Left colon (tissue), 2 donors: ENCODE measurements at regions not wholly inside any gene's neighbourhood (a gene's known extent, or its start where the extent isn't known, plus 50 kb on each side); places are given as distances from the start of the nearest gene placed in this dataset.
"Not testable (repeated sequence)": the region's sequence is repeated elsewhere in the genome, so short reads cannot be mapped to it uniquely, and the experiment has no call there.

Experiments used
- ATAC-seq: fragments of 200-7000 bp; cut with Tn5 transposase; one replicate; pipeline ENCODE4 v1.9.1; 2020; ENCODE audit warnings: mild to moderate bottlenecking, moderate library complexity
- DNase-seq, 2 donors: peaks; one replicate each; pipeline ENCODE4 v3.0.0-alpha.2; 2020
- intact Hi-C, 2 donors: fragments of 100-400 bp; cut with DNase I in 1 of 2; cut with micrococcal nuclease in 1 of 2; formaldehyde crosslinking; loops; one replicate each; pipeline versions ENCODE4 v1.11.2 to v1.14.0; 2022; cut with DNase I, micrococcal nuclease
- donor health status: DM: no; HTN: no; CAD: no.
- donor health status: DM: yes; HTN: yes; CAD: no.

DNA sequence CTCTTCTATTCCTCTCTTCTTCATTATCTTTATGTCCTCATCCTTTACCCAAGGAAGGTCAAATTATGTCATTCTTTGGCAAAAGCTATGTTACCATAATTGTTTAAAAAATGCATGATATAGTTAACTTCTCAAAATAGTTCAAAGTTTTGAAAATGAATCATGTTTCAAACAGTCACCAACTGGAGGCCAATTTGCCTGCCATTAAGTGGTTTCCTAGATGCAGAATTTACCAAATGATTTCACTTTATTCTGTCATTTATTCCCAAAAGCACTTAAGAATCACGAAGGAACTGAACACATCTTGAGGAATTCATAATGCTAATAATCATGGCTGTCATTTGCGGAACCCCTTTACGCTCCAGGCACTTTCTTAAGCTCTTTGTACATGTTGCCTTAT is 190.9 kb upstream of the CDH11 start:
- DNase-seq, result no peak
- ATAC-seq, result no peak
- intact Hi-C loops, result no loop called here

DNA sequence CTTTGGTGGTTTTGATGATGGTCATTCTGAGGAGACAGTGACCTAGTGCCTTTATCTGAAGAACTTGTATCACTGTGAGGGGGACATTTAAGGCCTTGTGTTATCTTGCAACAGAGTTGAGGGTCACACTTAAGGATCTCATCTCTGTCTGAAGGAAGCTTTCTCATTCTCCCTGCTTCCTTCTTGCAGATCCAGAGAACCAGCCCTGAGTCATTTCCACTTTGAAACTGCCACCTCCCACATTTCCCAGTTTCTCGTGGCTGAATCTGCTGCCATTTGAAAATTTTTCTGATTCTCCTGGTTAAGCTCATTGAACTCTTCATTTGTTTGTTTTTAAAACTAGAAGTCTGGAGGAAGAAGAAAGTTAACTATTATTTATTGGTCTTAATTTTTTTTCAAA is 190.2 kb upstream of the CDH11 start:
- intact Hi-C loops, result no loop called here
- no peak for ATAC-seq

DNA sequence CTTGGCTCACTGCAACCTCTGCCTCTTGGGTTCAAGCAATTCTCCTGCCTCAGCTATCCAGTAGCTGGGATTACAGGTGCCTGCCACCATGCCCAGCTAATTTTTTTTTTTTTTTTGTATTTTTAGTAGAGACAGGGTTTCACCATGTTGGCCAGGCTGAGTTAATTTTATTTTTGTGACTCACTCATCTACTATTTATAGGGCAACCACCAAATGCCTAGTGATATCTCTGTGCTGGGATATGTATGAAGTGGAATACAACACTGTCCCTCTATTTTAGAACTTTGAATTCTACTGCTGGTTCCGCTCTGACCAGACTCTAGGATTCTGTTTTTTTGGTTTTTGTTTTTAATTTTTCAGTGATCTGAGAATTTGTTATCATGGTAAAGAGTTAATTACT is 188.6 kb upstream of the CDH11 start:
- DNase-seq, ATAC-seq, intact Hi-C loops: not testable (repeated sequence)

More for the DNA sequence above, 190.2 kb upstream of the CDH11 start:
- DNase-seq, result no peak

- intact Hi-C loops, result no loop called here
- no peak for ATAC-seq
- DNase-seq, result no peak
Measured at GRCh38 chr16:65309354-65309753, 187.5 kb upstream of the CDH11 start.

DNA sequence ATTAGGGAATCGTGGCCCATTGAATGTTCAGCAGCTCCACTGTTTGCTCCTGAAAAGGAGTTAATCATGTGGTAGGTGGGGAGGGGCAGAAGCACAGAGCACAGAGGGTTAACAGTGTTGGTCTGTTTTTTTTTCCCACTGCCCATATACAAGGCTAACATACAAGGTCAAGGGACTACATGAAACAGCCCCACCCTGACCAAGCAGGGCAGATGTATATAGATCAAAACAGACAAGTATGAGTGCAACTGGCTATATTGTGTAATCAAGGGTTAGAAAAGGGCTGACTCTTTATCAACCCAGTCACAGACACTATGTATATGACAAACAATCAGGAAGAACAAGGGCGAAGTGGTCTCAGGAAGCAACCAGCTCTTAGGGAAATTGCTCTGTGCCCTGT is 186.6 kb upstream of the CDH11 start:
- DNase-seq, result no peak
- ATAC-seq, result no peak
- intact Hi-C loops, result no loop called here

- intact Hi-C loops, result no loop called here
- ATAC-seq (no peak), DNase-seq (no peak)
Measured at GRCh38 chr16:65307286-65307685, 185.4 kb upstream of the CDH11 start.

- DNase-seq, result no peak
- intact Hi-C loops, result no loop called here
- ATAC-seq, result no peak
Measured at GRCh38 chr16:65306722-65307121, 184.9 kb upstream of the CDH11 start.

GRCh38 chr16:65306300-65306699 is 184.4 kb upstream of the CDH11 start:
- intact Hi-C loops, result no loop called here
- no peak for DNase-seq
- ATAC-seq, result no peak

- DNase-seq (no peak), ATAC-seq (no peak)
- intact Hi-C loops, result no loop called here
Measured at GRCh38 chr16:65305266-65305959, 183.6 kb upstream of the CDH11 start.

DNA sequence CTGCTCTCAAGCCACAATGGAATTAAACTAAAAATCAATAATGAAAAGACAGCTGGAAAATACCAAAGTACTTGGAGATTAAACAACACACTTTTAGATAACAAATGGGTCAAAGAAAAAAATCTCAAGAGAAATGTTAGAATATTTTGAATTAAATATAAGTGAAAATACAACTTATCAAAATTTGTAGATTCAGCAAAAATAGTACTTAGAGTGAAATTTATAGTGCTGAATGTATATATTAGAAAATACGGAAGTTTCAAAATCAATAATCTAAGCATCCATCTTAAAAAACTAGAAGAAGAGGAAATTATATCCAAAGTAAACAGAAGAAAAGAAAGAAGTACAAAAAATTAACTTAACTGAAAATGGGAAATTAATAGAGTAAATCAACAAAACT is 179.2 kb upstream of the CDH11 start:
- DNase-seq, result no peak
- ATAC-seq, result no peak
- intact Hi-C loops, result no loop called here

DNA sequence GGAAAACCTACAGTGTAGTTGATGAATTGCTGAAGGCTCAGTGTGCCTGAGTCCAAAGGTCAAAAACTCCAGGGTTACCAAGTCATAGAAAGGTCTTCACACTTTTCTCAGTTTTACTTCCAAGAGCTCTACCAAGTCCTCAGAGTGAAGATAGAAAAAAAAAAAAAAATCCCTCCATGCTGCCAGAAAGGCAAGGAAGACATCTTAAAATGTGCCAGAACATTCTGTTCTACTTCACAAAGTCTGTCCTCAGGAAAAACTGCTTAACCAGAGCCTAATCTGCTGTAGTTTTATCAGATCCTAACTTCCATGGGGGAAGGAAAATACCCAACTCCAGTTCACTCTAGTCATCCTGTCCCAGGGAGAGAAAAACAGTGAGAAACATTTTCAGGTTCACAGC is 175.6 kb upstream of the CDH11 start:
- intact Hi-C loops, result no loop called here
- no peak for ATAC-seq

GRCh38 chr16:65295527-65295926 is 173.7 kb upstream of the CDH11 start:
- intact Hi-C loops, result no loop called here

More for the DNA sequence above, 175.6 kb upstream of the CDH11 start:
- no peak for DNase-seq

GRCh38 chr16:65294708-65295107 is 172.8 kb upstream of the CDH11 start:
- ATAC-seq, result no peak
- intact Hi-C loops, result no loop called here

More at GRCh38 chr16:65295527-65295926, 173.7 kb upstream of the CDH11 start:
- DNase-seq (no peak), ATAC-seq (no peak)

DNA sequence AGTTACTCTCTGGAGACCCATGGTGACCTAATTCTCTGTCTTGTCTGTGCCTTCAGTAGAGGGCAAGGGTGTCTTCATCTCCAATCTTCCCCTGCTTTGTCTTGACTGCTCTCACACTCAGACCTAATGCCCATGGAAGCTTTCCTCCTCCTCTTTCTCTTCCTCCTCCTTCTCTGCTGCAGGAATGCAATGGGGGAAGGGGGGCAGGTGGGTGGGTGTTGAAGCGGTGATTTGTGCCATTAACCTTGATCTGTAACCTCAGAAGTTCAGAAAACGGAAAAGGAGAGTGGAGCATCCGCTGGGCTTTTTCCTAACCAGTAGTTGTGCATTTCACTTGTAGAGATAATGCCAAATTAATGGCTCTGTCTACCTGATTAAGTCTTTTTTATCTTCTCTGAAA is 172.3 kb upstream of the CDH11 start:
- no peak for DNase-seq
- no peak for ATAC-seq
- intact Hi-C loops, result no loop called here

More at GRCh38 chr16:65294708-65295107, 172.8 kb upstream of the CDH11 start:
- DNase-seq, result no peak

GRCh38 chr16:65289022-65289421 is 167.2 kb upstream of the CDH11 start:
- no peak for ATAC-seq

GRCh38 chr16:65287307-65287706 is 165.4 kb upstream of the CDH11 start:
- DNase-seq, result no peak
- intact Hi-C loops, result no loop called here
- ATAC-seq, result no peak

More at GRCh38 chr16:65289022-65289421, 167.2 kb upstream of the CDH11 start:
- intact Hi-C loops, result no loop called here
- DNase-seq, result no peak

DNA sequence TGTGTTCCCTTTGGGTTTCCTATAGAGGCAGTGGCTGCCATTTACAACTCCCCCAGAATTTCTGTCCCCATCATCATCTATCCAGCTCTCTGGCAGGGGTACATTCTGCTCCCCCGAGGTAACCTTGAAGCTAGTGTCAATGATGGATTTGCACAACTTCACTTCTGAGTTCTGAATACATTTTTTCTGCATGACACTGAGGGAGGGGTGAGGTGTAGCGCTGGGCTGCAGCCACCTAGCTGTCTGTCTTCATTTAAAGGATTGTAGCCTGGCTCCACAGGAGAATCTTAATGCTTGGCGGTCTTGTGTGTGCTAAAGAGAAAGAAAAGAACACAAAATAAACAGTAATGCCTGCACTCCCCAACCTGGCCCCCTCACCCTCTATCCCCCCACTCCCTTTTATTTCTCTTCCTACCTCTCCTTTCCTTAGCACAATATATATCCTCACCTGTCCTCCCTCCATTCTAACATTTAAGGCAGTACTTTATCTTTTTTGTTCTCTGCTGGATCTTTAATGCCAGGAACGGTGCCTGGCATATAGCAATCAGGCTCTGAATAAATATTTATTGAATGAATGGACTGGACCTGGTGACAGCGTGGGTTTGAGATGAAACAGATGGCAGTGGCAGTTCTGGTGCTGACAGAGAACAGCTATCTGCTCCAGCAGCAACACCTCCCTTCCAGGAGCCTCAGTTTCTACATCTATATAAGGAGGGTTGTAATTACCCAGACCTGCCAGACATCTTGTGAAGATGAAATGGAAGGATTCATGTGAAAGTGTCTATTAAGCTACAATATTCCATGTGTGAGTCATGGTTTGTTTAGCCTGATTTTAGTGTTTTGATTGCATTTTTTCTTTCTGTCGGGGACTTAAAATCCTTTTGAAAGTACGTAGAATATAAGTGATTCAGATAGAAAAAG is 163.5 kb upstream of the CDH11 start:
- no peak for DNase-seq
- intact Hi-C loops, result no loop called here
- no peak for ATAC-seq

- no peak for ATAC-seq
- intact Hi-C loops, result no loop called here
- DNase-seq, result no peak
Measured at GRCh38 chr16:65284626-65285025, 162.8 kb upstream of the CDH11 start.

GRCh38 chr16:65283181-65283651 is 161.4 kb upstream of the CDH11 start:
- no peak for ATAC-seq
- intact Hi-C loops, result no loop called here
- no peak for DNase-seq

DNA sequence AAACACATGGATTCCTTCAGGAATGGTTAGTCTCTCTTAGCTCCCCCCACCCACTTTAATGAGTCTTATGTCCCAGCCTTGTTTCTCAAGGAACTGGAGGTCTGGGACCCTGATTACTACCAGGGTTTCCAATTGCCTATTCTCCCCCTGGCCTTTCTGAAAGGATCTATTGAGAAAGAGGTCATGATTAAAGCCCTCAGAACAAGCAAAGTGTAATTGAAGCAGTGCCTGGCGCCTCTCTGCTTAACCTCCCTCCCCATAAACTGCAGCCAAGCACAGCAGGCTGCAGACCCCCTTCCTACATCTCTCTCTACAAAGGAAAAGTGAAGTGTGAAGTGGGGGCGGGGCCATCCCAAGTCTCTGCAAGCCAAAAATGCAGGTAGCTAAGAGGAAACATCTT is 159.7 kb upstream of the CDH11 start:
- ATAC-seq, result no peak
- DNase-seq, result no peak
- intact Hi-C loops, result no loop called here
